IgD-negative memory B cell (primary cell): ENCODE measurements at regions not wholly inside any gene's neighbourhood (a gene's known extent, or its start where the extent isn't known, plus 50 kb on each side); places are given as distances from the start of the nearest gene placed in this dataset.

Experiments used
- H3K27ac Mint-ChIP-seq, 3 donors: one replicate each; pipeline ENCODE4 v1.8.0; 2020 to 2022; ENCODE audit warnings: mild to moderate bottlenecking in 3 of 3, mixed read lengths in 3 of 3, moderate library complexity in 1 of 3
- H3K27me3 Mint-ChIP-seq: one replicate; pipeline ENCODE4 v1.8.0; 2021; ENCODE audit warnings: mixed read lengths
- H3K36me3 Mint-ChIP-seq: one replicate; pipeline ENCODE4 v1.8.0; 2020; ENCODE audit warnings: mild to moderate bottlenecking, mixed read lengths
- H3K4me1 Mint-ChIP-seq, 3 donors: one replicate each; pipeline ENCODE4 v1.8.0; 2020 to 2022; ENCODE audit warnings: mixed read lengths in 3 of 3, mild to moderate bottlenecking in 1 of 3
- H3K4me3 Mint-ChIP-seq, 4 donors: one replicate each; pipeline ENCODE4 v1.8.0; 2020 to 2022; ENCODE audit warnings: mild to moderate bottlenecking in 4 of 4, mixed read lengths in 4 of 4, moderate library complexity in 3 of 4
- H3K9me3 Mint-ChIP-seq, 3 donors: one replicate each; pipeline ENCODE4 v1.8.0; 2020 to 2021; ENCODE audit warnings: mixed read lengths in 3 of 3, mild to moderate bottlenecking in 1 of 3

GRCh38 chr6:80767808-80768207, 661.3 kb downstream of the BCKDHB start:
- peaks cover 0 to 2% (median 0%) of the 10 kb centered on the region in 3 donors for H3K4me1 Mint-ChIP-seq
- H3K36me3 Mint-ChIP-seq, result no peaks in the 10 kb centered on the region
- no peaks in the 10 kb centered on the region for H3K9me3 Mint-ChIP-seq
- no peak overlapping the region for H3K4me3 Mint-ChIP-seq
- no peaks in the 10 kb centered on the region for H3K27me3 Mint-ChIP-seq
- H3K27ac Mint-ChIP-seq, result no peak overlapping the region

DNA sequence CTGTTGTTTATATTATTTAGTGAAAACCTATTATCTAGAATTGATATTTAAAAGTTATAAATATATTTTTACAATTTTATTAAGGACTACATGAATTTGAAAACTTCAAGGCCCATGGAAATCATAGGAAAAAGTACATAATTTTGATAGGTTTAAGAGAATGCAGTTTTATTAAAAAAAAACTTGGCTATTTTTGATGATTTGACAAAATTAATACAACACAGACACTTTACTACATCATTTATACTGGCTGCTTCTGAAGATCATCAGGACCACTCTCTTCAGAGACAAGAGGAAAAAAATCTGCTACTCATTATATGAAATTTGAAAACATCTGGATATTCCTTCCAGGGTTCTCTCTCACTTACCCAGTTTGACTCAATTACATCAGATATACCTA, 637.7 kb downstream of the BCKDHB start:
- Mint-ChIP-seq H3K36me3 (peaks cover 4% of the 10 kb centered on the region), H3K4me1 (no peaks in the 10 kb centered on the region), H3K4me3 (no peak overlapping the region), H3K27ac (no peak overlapping the region), H3K27me3 (no peaks in the 10 kb centered on the region), H3K9me3 (peaks cover 0 to 7% (median 6%) of the 10 kb centered on the region in 3 donors)

GRCh38 chr6:80742481-80742880, 636.0 kb downstream of the BCKDHB start:
- Mint-ChIP-seq H3K9me3 (peaks cover 0 to 11% (median 6%) of the 10 kb centered on the region in 3 donors), H3K36me3 (peaks cover 4% of the 10 kb centered on the region), H3K4me1 (no peaks in the 10 kb centered on the region), H3K27me3 (no peaks in the 10 kb centered on the region), H3K4me3 (no peak overlapping the region), H3K27ac (no peak overlapping the region)

- Mint-ChIP-seq H3K9me3 (peaks cover 0 to 3% (median 3%) of the 10 kb centered on the region in 3 donors), H3K4me3 (no peak overlapping the region), H3K4me1 (no peaks in the 10 kb centered on the region), H3K27ac (no peak overlapping the region), H3K27me3 (no peaks in the 10 kb centered on the region), H3K36me3 (no peaks in the 10 kb centered on the region)
These were observed 627.2 kb downstream of the BCKDHB start for GRCh38 chr6:80733641-80734040.

- Mint-ChIP-seq H3K36me3 (no peaks in the 10 kb centered on the region), H3K9me3 (peaks cover 0 to 2% (median 0%) of the 10 kb centered on the region in 3 donors), H3K27me3 (no peaks in the 10 kb centered on the region), H3K4me3 (no peak overlapping the region), H3K4me1 (no peaks in the 10 kb centered on the region), H3K27ac (no peak overlapping the region)
These were observed 622.4 kb downstream of the BCKDHB start for GRCh38 chr6:80728830-80729229.

DNA sequence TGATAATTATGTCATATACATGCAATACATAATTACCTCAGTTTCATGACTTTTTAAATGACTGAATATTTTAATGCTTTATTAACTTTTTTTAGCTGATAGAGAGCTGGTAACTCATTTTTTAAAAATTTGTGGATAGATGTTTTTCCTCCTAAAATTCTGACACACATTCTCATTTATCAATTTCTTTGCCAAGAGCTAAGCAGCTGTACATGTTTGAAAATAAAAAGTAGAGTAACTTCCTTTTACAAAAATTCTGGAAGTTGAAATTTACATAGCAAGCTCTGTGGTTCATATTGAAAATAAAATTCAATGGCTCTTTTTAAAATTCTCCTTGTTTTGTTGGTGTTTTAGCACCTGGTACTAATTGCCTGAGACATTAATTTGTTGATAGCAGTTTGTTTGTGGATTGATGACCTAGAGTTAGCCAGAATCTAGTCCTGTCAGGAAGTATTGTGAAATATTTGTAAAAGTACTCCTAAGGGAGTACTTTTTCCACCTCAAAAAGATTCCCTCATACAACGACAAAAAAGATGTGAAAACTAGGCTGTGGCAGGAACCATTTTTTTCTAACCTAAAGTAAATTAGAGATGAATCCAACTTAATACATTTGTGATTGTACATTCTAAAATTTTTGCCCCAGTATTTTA, 621.8 kb downstream of the BCKDHB start:
- Mint-ChIP-seq H3K36me3 (no peaks in the 10 kb centered on the region), H3K27ac (no peak overlapping the region), H3K27me3 (no peaks in the 10 kb centered on the region), H3K9me3 (peaks cover 0 to 2% (median 0%) of the 10 kb centered on the region in 3 donors), H3K4me3 (no peak overlapping the region), H3K4me1 (no peaks in the 10 kb centered on the region)

DNA sequence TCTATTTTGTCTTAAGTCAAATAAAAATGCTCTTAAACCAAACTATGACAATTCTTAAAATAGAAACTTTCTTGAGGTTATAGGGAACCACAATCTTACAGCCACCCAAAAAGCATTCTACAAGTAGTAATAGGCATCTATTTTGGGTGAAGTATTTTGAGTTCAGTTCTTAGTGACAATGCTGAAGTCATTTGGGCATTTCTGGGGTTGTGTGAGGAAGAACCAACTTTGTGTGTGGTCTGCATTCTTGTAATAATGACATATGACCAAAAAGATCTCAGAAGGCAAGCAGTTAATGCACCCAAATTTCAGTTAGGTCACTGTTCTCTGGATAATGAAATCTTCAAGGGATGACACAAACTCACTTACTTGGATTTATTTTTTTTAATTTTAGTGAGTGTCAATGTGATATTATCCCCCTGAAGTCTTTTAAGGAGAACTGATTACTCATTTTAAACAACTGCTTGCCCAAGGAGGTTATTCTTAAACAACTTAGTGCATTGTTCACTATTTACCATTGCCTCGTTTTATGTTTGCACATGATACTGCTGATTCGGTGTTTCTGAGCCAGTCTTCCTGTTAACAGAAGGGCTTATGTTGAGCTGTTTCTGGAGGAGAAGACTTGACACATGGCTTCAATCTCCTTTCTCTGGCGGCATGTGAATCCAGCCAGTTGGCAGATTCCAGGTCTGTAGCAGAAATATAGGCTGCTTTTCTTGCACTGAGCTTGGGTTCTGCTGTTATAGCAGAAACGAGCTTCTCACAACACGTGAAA, 618.9 kb downstream of the BCKDHB start:
- H3K4me1 Mint-ChIP-seq, result no peaks in the 10 kb centered on the region
- no peak overlapping the region for H3K4me3 Mint-ChIP-seq
- no peaks in the 10 kb centered on the region for H3K27me3 Mint-ChIP-seq
- H3K36me3 Mint-ChIP-seq, result no peaks in the 10 kb centered on the region
- no peak overlapping the region for H3K27ac Mint-ChIP-seq
- peaks cover 0 to 2% (median 0%) of the 10 kb centered on the region in 3 donors for H3K9me3 Mint-ChIP-seq

GRCh38 chr6:80720824-80721223, 614.4 kb downstream of the BCKDHB start:
- no peaks in the 10 kb centered on the region for H3K27me3 Mint-ChIP-seq
- H3K4me1 Mint-ChIP-seq, result no peaks in the 10 kb centered on the region
- no peak overlapping the region for H3K27ac Mint-ChIP-seq
- H3K4me3 Mint-ChIP-seq, result no peak overlapping the region
- peaks cover 0 to 3% (median 0%) of the 10 kb centered on the region in 3 donors for H3K9me3 Mint-ChIP-seq
- H3K36me3 Mint-ChIP-seq, result no peaks in the 10 kb centered on the region

DNA sequence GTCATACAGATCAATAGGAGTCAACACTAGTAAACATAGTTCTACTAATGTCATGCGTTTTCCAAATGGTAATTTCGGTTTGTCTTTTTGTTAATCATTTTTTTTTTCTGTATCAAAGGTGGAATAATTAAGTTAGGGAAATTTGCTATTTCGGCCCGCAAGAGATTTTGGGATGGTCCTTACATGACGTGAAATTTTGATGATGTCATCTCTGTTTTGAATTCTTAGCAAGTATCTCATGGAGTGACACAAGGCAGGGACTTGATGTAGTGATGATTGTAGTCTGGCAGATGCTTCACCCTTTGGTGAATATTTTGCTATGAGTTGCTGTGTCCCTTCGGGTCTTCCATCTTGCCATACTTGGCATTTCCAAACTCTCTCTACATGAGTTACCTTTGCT, 608.0 kb downstream of the BCKDHB start:
- H3K36me3 Mint-ChIP-seq, result no peaks in the 10 kb centered on the region
- no peaks in the 10 kb centered on the region for H3K27me3 Mint-ChIP-seq
- no peak overlapping the region for H3K27ac Mint-ChIP-seq
- H3K4me1 Mint-ChIP-seq, result no peaks in the 10 kb centered on the region
- peaks cover 0 to 4% (median 3%) of the 10 kb centered on the region in 3 donors for H3K9me3 Mint-ChIP-seq
- no peak overlapping the region for H3K4me3 Mint-ChIP-seq

GRCh38 chr6:80698459-80698858, 592.0 kb downstream of the BCKDHB start:
- H3K27me3 Mint-ChIP-seq, result no peaks in the 10 kb centered on the region
- no peak overlapping the region for H3K4me3 Mint-ChIP-seq
- no peak overlapping the region for H3K27ac Mint-ChIP-seq
- peaks cover 5 to 23% (median 6%) of the 10 kb centered on the region in 3 donors for H3K9me3 Mint-ChIP-seq
- H3K4me1 Mint-ChIP-seq, result no peaks in the 10 kb centered on the region
- H3K36me3 Mint-ChIP-seq, result peaks cover 1% of the 10 kb centered on the region

- no peaks in the 10 kb centered on the region for H3K36me3 Mint-ChIP-seq
- no peaks in the 10 kb centered on the region for H3K4me1 Mint-ChIP-seq
- no peaks in the 10 kb centered on the region for H3K27me3 Mint-ChIP-seq
- no peak overlapping the region for H3K27ac Mint-ChIP-seq
- peaks cover 3 to 19% (median 5%) of the 10 kb centered on the region in 3 donors for H3K9me3 Mint-ChIP-seq
- H3K4me3 Mint-ChIP-seq, result no peak overlapping the region
These were observed 589.8 kb downstream of the BCKDHB start for GRCh38 chr6:80696268-80696667.

- no peak overlapping the region for H3K27ac Mint-ChIP-seq
- H3K36me3 Mint-ChIP-seq, result no peaks in the 10 kb centered on the region
- H3K9me3 Mint-ChIP-seq, result peaks cover 4 to 9% (median 5%) of the 10 kb centered on the region in 3 donors
- no peak overlapping the region for H3K4me3 Mint-ChIP-seq
- H3K4me1 Mint-ChIP-seq, result no peaks in the 10 kb centered on the region
- H3K27me3 Mint-ChIP-seq, result no peaks in the 10 kb centered on the region
These were observed 584.2 kb downstream of the BCKDHB start for GRCh38 chr6:80690551-80691131.

DNA sequence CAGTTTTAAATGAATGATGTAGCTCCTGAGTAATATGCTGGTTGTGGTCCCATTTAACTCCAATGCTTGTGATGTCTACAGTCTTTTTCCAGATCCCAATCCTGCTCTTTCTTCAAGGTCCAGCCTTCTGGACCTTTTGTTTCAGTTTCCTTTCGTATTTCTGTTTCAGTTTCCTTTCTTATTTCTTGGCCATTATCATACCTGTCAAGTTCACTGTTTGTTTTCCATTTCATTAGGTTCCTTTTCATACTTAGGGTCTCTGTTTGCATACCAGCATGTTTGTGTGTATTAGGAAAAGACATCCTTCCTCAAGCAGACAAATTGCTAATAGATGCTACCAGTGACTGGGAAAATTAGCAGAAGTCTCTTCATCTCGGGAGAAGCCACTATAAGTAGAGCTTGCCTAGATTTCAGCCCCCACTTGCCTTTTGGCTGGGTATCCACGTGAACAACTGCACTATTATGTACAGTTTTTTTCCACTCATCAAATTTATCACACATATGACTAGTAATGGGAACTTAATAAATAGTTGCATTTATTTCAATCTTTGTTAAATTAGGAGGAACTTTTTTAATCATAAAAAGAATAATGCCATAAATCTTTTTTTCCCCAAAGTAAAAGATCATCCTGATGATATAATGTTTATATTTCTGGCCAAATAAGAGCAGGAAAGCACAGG, 583.4 kb downstream of the BCKDHB start:
- H3K9me3 Mint-ChIP-seq, result peaks cover 5 to 9% (median 5%) of the 10 kb centered on the region in 3 donors
- no peaks in the 10 kb centered on the region for H3K36me3 Mint-ChIP-seq
- no peak overlapping the region for H3K27ac Mint-ChIP-seq
- no peaks in the 10 kb centered on the region for H3K27me3 Mint-ChIP-seq
- no peak overlapping the region for H3K4me3 Mint-ChIP-seq
- H3K4me1 Mint-ChIP-seq, result no peaks in the 10 kb centered on the region

DNA sequence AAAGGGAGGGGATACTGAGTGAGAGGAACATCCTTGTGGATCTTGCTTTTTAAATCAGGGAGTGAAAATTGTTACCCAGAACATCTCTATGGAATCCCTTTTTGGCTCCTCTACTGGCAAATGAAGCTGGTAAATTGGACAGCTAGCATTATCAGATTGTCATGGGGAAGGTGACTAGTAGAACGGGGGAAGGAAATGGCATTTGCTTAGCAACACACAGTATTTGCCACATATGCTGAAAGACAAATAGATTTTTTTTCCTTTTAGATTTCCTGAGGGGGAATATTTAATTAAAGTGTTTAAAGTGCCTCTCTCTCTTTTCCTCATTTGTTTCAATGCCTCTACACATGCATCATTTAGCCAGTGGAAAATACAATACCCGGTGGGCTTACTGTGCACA, 573.5 kb downstream of the BCKDHB start:
- peaks cover 2 to 10% (median 5%) of the 10 kb centered on the region in 3 donors for H3K9me3 Mint-ChIP-seq

DNA sequence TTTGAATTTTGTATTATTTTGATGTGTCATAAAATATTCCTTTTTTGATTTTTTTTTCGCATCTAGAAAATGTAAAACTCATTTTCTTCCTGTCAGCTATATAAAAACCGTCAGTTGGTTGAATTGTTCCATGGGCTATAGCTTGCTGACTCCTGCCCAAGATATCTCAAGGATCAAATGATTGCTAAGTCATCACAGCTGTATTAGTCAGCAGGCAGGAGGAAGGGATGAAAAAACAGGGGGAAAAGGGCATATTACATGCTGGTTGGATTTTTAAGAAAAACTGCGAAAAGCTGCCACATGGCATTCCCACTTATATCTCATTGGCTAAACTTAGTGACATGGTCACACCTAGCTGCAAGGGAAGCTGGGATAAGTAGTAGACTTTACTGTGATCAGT, 569.9 kb downstream of the BCKDHB start:
- no peak overlapping the region for H3K27ac Mint-ChIP-seq
- H3K36me3 Mint-ChIP-seq, result no peaks in the 10 kb centered on the region
- no peak overlapping the region for H3K4me3 Mint-ChIP-seq
- peaks cover 0 to 7% (median 4%) of the 10 kb centered on the region in 3 donors for H3K9me3 Mint-ChIP-seq
- H3K27me3 Mint-ChIP-seq, result no peaks in the 10 kb centered on the region
- H3K4me1 Mint-ChIP-seq, result no peaks in the 10 kb centered on the region

More for the DNA sequence above, 573.5 kb downstream of the BCKDHB start:
- Mint-ChIP-seq H3K4me1 (no peaks in the 10 kb centered on the region), H3K27ac (no peak overlapping the region), H3K4me3 (no peak overlapping the region), H3K27me3 (no peaks in the 10 kb centered on the region), H3K36me3 (no peaks in the 10 kb centered on the region)
